GM21515 (cell line): ENCODE measurements at regions not wholly inside any gene's neighbourhood (a gene's known extent, or its start where the extent isn't known, plus 50 kb on each side); places are given as distances from the start of the nearest gene placed in this dataset.
A peak's percentile ranks its signal among the peaks of the same experiment; 100 is the strongest.
"Not testable (repeated sequence)": the region's sequence is repeated elsewhere in the genome, so short reads cannot be mapped to it uniquely, and the experiment has no call there.

Experiments
- ATAC-seq: cut with Tn5 transposase; IDR thresholded peaks from one replicate; pipeline ENCODE4 v1.9.1; 2021; ENCODE audit not compliant: unreplicated experiment

- ATAC-seq = no peak
Observed at GRCh38 chr6:40162074-40162473, 227.8 kb upstream of the MOCS1 start.

- ATAC-seq = no peak
Observed at GRCh38 chr6:40160826-40161225, 226.6 kb upstream of the MOCS1 start.

- no peak for ATAC-seq
Observed at GRCh38 chr6:40159865-40160264, 225.6 kb upstream of the MOCS1 start.

- no peak for ATAC-seq
Observed at GRCh38 chr6:40152701-40153436, 218.6 kb upstream of the MOCS1 start.

- ATAC-seq = no peak
Observed at GRCh38 chr6:40152196-40152595, 217.9 kb upstream of the MOCS1 start.

- ATAC-seq = peak; percentile 96
Observed at GRCh38 chr6:40148882-40149573, 214.8 kb upstream of the MOCS1 start.

- ATAC-seq = no peak
Observed at GRCh38 chr6:40146902-40147301, 212.6 kb upstream of the MOCS1 start.

GRCh38 chr6:40139447-40139846 is 205.2 kb upstream of the MOCS1 start:
- ATAC-seq = no peak

GRCh38 chr6:40138273-40138720 is 204.0 kb upstream of the MOCS1 start:
- ATAC-seq = no peak

- no peak for ATAC-seq
Observed at GRCh38 chr6:40135491-40136072, 201.3 kb upstream of the MOCS1 start.

- ATAC-seq = not testable (repeated sequence)
Observed at GRCh38 chr6:40133981-40134380, 199.7 kb upstream of the MOCS1 start.

- ATAC-seq = no peak
Observed at GRCh38 chr6:40131675-40132074, 197.4 kb upstream of the MOCS1 start.

- ATAC-seq = no peak
Observed at GRCh38 chr6:40128127-40128526, 193.9 kb upstream of the MOCS1 start.

- ATAC-seq = no peak
Observed at GRCh38 chr6:40125680-40126394, 191.6 kb upstream of the MOCS1 start.

- no peak for ATAC-seq
Observed at GRCh38 chr6:40124924-40125323, 190.7 kb upstream of the MOCS1 start.

- no peak for ATAC-seq
Observed at GRCh38 chr6:40116832-40117231, 182.6 kb upstream of the MOCS1 start.

GRCh38 chr6:40112350-40112749 is 178.1 kb upstream of the MOCS1 start:
- ATAC-seq = no peak

- ATAC-seq = no peak
Observed at GRCh38 chr6:40108736-40109135, 174.5 kb upstream of the MOCS1 start.

- ATAC-seq = no peak
Observed at GRCh38 chr6:40106840-40107239, 172.6 kb upstream of the MOCS1 start.

- no peak for ATAC-seq
Observed at GRCh38 chr6:40098774-40099173, 164.5 kb upstream of the MOCS1 start.

- no peak for ATAC-seq
Observed at GRCh38 chr6:40097590-40097989, 163.3 kb upstream of the MOCS1 start.
